ENCODE measurements at regions not wholly inside any gene's neighbourhood (a gene's known extent, or its start where the extent isn't known, plus 50 kb on each side); places are given as distances from the start of the nearest gene placed in this dataset.

GRCh38 chr1:61580417-61580816 lies 144.5 kb downstream of the TM2D1 start:
- H3K27me3 ChIP-seq (ENCODE audit: control insufficient read depth in 1 of 2, insufficient read depth in 2 of 2, low read length in 2 of 2) = no peaks in the 10 kb centered on the region
- no peaks in the 10 kb centered on the region for H3K4me1 ChIP-seq (ENCODE audit: control insufficient read depth, insufficient read depth, low read length)
- H3K27ac ChIP-seq (ENCODE audit: low read length) = no peak overlapping the region
- H3K4me3 ChIP-seq (ENCODE audit: low read length in 2 of 2) = no peak overlapping the region
- H3K36me3 ChIP-seq (ENCODE audit: control insufficient read depth in 2 of 2, insufficient read depth in 2 of 2, low read length in 2 of 2) = no peaks in the 10 kb centered on the region
- peaks cover 0 to 2% of the 10 kb centered on the region in 2 donors for H3K9me3 ChIP-seq (ENCODE audit: control insufficient read depth in 2 of 2, low read length in 2 of 2)
- no peak overlapping the region for H3K9ac ChIP-seq (ENCODE audit: low read length in 2 of 2)

GRCh38 chr1:61579802-61580201 lies 145.1 kb downstream of the TM2D1 start:
- H3K9me3 ChIP-seq (ENCODE audit: control insufficient read depth in 2 of 2, low read length in 2 of 2) = peaks cover 0 to 2% of the 10 kb centered on the region in 2 donors
- no peaks in the 10 kb centered on the region for H3K36me3 ChIP-seq (ENCODE audit: control insufficient read depth in 2 of 2, insufficient read depth in 2 of 2, low read length in 2 of 2)
- H3K4me3 ChIP-seq (ENCODE audit: low read length in 2 of 2) = no peak overlapping the region
- no peak overlapping the region for H3K9ac ChIP-seq (ENCODE audit: low read length in 2 of 2)
- H3K27me3 ChIP-seq (ENCODE audit: control insufficient read depth in 1 of 2, insufficient read depth in 2 of 2, low read length in 2 of 2) = no peaks in the 10 kb centered on the region
- no peaks in the 10 kb centered on the region for H3K4me1 ChIP-seq (ENCODE audit: control insufficient read depth, insufficient read depth, low read length)
- H3K27ac ChIP-seq (ENCODE audit: low read length) = no peak overlapping the region

- H3K27ac ChIP-seq (ENCODE audit: low read length) = no peak overlapping the region
- H3K9me3 ChIP-seq (ENCODE audit: control insufficient read depth in 2 of 2, low read length in 2 of 2) = no peaks in the 10 kb centered on the region
- no peak overlapping the region for H3K4me3 ChIP-seq (ENCODE audit: low read length in 2 of 2)
- H3K36me3 ChIP-seq (ENCODE audit: control insufficient read depth in 2 of 2, insufficient read depth in 2 of 2, low read length in 2 of 2) = no peaks in the 10 kb centered on the region
- no peaks in the 10 kb centered on the region for H3K27me3 ChIP-seq (ENCODE audit: control insufficient read depth in 1 of 2, insufficient read depth in 2 of 2, low read length in 2 of 2)
- H3K4me1 ChIP-seq (ENCODE audit: control insufficient read depth, insufficient read depth, low read length) = no peaks in the 10 kb centered on the region
- H3K9ac ChIP-seq (ENCODE audit: low read length in 2 of 2) = no peak overlapping the region
Measured at GRCh38 chr1:61572046-61572445, 152.9 kb downstream of the TM2D1 start.

DNA sequence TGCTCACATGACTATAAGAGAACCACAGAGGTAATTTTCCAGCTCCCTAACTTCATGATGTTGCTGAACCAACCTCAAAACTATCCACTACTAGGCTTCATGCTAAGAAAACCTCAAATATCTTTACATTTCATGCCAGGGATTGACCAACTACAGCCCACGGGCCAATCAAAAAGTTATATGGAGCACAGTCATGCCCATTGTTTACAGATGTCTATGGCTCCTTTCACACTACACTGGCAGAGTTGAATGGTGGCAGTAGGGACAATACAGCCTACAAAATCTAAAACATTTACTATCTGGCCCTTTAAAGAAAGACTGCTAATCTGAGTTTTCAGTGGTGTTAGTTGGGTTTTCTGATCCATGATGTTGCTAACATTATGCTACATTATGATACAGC lies 154.8 kb downstream of the TM2D1 start:
- H3K4me1 ChIP-seq (ENCODE audit: control insufficient read depth, insufficient read depth, low read length) = no peaks in the 10 kb centered on the region
- H3K4me3 ChIP-seq (ENCODE audit: low read length in 2 of 2) = no peak overlapping the region
- H3K9ac ChIP-seq (ENCODE audit: low read length in 2 of 2) = no peak overlapping the region
- H3K27ac ChIP-seq (ENCODE audit: low read length) = no peak overlapping the region
- H3K9me3 ChIP-seq (ENCODE audit: control insufficient read depth in 2 of 2, low read length in 2 of 2) = peaks cover 7 to 13% of the 10 kb centered on the region in 2 donors
- H3K36me3 ChIP-seq (ENCODE audit: control insufficient read depth in 2 of 2, insufficient read depth in 2 of 2, low read length in 2 of 2) = no peaks in the 10 kb centered on the region
- H3K27me3 ChIP-seq (ENCODE audit: control insufficient read depth in 1 of 2, insufficient read depth in 2 of 2, low read length in 2 of 2) = no peaks in the 10 kb centered on the region

- Histone ChIP-seq H3K9ac (ENCODE audit: low read length in 2 of 2) (no peak overlapping the region), H3K9me3 (ENCODE audit: control insufficient read depth in 2 of 2, low read length in 2 of 2) (peaks cover 7 to 13% of the 10 kb centered on the region in 2 donors), H3K27ac (ENCODE audit: low read length) (no peak overlapping the region), H3K27me3 (ENCODE audit: control insufficient read depth in 1 of 2, insufficient read depth in 2 of 2, low read length in 2 of 2) (no peaks in the 10 kb centered on the region), H3K4me3 (ENCODE audit: low read length in 2 of 2) (no peak overlapping the region), H3K4me1 (ENCODE audit: control insufficient read depth, insufficient read depth, low read length) (no peaks in the 10 kb centered on the region), H3K36me3 (ENCODE audit: control insufficient read depth in 2 of 2, insufficient read depth in 2 of 2, low read length in 2 of 2) (no peaks in the 10 kb centered on the region)
Measured at GRCh38 chr1:61569303-61569621, 155.7 kb downstream of the TM2D1 start.

DNA sequence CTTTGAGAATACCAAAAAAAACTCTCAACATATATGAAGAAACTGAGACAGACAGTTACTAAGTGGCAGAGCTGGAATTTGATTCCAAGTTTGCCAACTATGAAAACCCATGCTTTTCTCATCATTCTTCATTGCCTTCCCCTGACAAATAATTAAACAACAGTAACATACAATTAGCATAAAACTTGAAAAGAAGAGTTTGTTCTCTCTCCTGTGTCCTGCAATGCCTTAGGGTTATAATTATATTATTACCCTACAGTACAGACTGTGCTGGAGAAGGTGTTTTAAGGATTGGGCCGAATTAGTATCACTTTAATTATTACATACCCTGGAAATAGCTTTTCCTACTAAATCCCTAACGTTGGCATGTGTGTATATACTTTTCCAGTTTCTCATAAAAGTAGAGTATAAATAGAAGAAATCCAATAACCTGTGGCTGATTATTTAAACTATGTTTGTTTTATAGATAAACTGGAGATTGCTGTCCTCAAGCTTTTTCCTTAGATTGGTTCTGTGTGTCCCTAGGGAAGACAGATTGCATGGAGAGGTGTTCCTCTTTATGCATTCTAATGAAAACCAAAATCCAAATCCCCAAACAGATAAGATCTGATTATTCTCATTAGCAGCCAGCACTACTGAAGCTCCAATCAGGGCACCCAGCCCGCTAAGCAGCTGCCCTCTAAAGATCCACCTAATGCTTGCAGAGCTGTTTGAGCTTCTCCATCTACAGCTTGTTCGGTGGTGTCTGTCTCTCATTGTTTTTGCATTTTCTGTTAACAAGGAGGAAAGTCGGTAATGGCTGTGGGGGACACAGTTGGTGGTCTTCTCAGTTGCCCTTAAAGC lies 156.3 kb downstream of the TM2D1 start:
- peaks cover 7 to 13% of the 10 kb centered on the region in 2 donors for H3K9me3 ChIP-seq (ENCODE audit: control insufficient read depth in 2 of 2, low read length in 2 of 2)
- no peak overlapping the region for H3K27ac ChIP-seq (ENCODE audit: low read length)
- no peak overlapping the region for H3K4me3 ChIP-seq (ENCODE audit: low read length in 2 of 2)
- H3K4me1 ChIP-seq (ENCODE audit: control insufficient read depth, insufficient read depth, low read length) = no peaks in the 10 kb centered on the region
- no peaks in the 10 kb centered on the region for H3K36me3 ChIP-seq (ENCODE audit: control insufficient read depth in 2 of 2, insufficient read depth in 2 of 2, low read length in 2 of 2)
- no peak overlapping the region for H3K9ac ChIP-seq (ENCODE audit: low read length in 2 of 2)
- H3K27me3 ChIP-seq (ENCODE audit: control insufficient read depth in 1 of 2, insufficient read depth in 2 of 2, low read length in 2 of 2) = no peaks in the 10 kb centered on the region

DNA sequence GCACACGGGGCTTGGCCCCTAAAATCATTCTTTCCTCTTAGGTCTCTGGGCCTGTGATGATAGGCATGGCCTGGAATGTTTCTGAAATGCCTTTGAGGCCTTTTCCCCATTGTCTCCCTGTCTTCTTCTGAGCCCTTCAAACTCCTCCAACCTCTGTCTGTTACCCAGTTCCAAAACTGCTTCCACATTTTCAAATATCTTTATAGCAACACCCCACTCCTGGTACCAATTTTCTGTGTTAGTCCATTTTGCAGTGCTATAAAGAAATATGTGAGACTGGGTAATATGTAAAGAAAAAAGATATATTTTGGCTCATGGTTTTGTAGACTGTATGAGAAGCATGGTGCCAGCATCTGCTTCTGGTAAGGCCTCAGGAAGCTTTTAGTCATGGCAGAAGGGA lies 158.8 kb downstream of the TM2D1 start:
- no peak overlapping the region for H3K27ac ChIP-seq (ENCODE audit: low read length)
- H3K9ac ChIP-seq (ENCODE audit: low read length in 2 of 2) = no peak overlapping the region
- H3K27me3 ChIP-seq (ENCODE audit: control insufficient read depth in 1 of 2, insufficient read depth in 2 of 2, low read length in 2 of 2) = no peaks in the 10 kb centered on the region
- H3K9me3 ChIP-seq (ENCODE audit: control insufficient read depth in 2 of 2, low read length in 2 of 2) = peaks cover 10 to 15% of the 10 kb centered on the region in 2 donors
- no peaks in the 10 kb centered on the region for H3K4me1 ChIP-seq (ENCODE audit: control insufficient read depth, insufficient read depth, low read length)
- no peak overlapping the region for H3K4me3 ChIP-seq (ENCODE audit: low read length in 2 of 2)
- H3K36me3 ChIP-seq (ENCODE audit: control insufficient read depth in 2 of 2, insufficient read depth in 2 of 2, low read length in 2 of 2) = no peaks in the 10 kb centered on the region

DNA sequence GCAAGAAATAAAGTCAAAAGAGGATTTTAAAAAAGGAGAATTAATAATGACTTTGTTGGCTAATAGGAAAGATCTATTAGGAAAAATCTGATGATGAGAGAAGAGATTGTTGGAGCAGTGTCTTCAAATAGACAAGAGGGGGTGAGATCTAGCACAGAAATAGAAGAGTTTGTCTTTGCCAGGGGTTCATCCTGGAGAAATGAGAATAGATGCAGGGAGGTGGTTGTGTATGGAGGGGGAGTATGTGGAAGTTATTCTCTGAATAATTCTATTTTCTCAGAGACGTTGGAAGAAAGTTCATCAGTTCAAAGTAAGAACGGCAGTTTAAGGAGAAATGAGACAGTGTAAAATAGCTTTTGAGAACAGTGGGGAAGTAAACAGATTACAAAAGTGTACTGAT lies 161.3 kb downstream of the TM2D1 start:
- Histone ChIP-seq H3K27ac (ENCODE audit: low read length) (no peak overlapping the region), H3K9me3 (ENCODE audit: control insufficient read depth in 2 of 2, low read length in 2 of 2) (peaks cover 10 to 15% of the 10 kb centered on the region in 2 donors), H3K36me3 (ENCODE audit: control insufficient read depth in 2 of 2, insufficient read depth in 2 of 2, low read length in 2 of 2) (no peaks in the 10 kb centered on the region), H3K4me3 (ENCODE audit: low read length in 2 of 2) (no peak overlapping the region), H3K9ac (ENCODE audit: low read length in 2 of 2) (no peak overlapping the region), H3K4me1 (ENCODE audit: control insufficient read depth, insufficient read depth, low read length) (no peaks in the 10 kb centered on the region), H3K27me3 (ENCODE audit: control insufficient read depth in 1 of 2, insufficient read depth in 2 of 2, low read length in 2 of 2) (no peaks in the 10 kb centered on the region)

GRCh38 chr1:61561666-61562065 lies 163.3 kb downstream of the TM2D1 start:
- H3K27ac ChIP-seq (ENCODE audit: low read length) = no peak overlapping the region
- no peaks in the 10 kb centered on the region for H3K27me3 ChIP-seq (ENCODE audit: control insufficient read depth in 1 of 2, insufficient read depth in 2 of 2, low read length in 2 of 2)
- no peak overlapping the region for H3K4me3 ChIP-seq (ENCODE audit: low read length in 2 of 2)
- H3K9ac ChIP-seq (ENCODE audit: low read length in 2 of 2) = no peak overlapping the region
- peaks cover 7 to 15% of the 10 kb centered on the region in 2 donors for H3K9me3 ChIP-seq (ENCODE audit: control insufficient read depth in 2 of 2, low read length in 2 of 2)
- no peaks in the 10 kb centered on the region for H3K36me3 ChIP-seq (ENCODE audit: control insufficient read depth in 2 of 2, insufficient read depth in 2 of 2, low read length in 2 of 2)
- H3K4me1 ChIP-seq (ENCODE audit: control insufficient read depth, insufficient read depth, low read length) = no peaks in the 10 kb centered on the region

DNA sequence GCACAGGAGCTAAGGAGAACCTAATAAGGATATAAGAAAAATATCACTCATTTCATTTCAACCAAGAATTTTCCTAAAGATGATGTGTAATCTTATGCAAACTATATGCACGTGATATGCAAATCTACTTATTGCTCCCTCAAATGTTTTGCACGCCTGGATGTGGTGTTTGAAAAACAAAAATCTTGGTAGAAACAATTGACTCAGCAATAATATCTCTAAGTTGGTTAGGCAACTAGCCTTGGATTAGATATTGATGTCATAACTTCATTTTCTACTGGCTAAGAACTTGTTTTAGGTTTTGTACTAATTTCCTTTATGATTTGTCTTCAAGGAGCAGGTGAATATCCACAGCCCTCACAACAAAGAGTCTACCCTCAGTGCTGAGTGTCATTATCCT lies 164.6 kb downstream of the TM2D1 start:
- H3K9me3 ChIP-seq (ENCODE audit: control insufficient read depth in 2 of 2, low read length in 2 of 2) = peaks cover 3 to 10% of the 10 kb centered on the region in 2 donors
- no peak overlapping the region for H3K4me3 ChIP-seq (ENCODE audit: low read length in 2 of 2)
- no peaks in the 10 kb centered on the region for H3K36me3 ChIP-seq (ENCODE audit: control insufficient read depth in 2 of 2, insufficient read depth in 2 of 2, low read length in 2 of 2)
- H3K4me1 ChIP-seq (ENCODE audit: control insufficient read depth, insufficient read depth, low read length) = no peaks in the 10 kb centered on the region
- H3K9ac ChIP-seq (ENCODE audit: low read length in 2 of 2) = no peak overlapping the region
- H3K27ac ChIP-seq (ENCODE audit: low read length) = no peak overlapping the region
- no peaks in the 10 kb centered on the region for H3K27me3 ChIP-seq (ENCODE audit: control insufficient read depth in 1 of 2, insufficient read depth in 2 of 2, low read length in 2 of 2)

- no peak overlapping the region for H3K27ac ChIP-seq (ENCODE audit: low read length)
- no peak overlapping the region for H3K9ac ChIP-seq (ENCODE audit: low read length in 2 of 2)
- H3K27me3 ChIP-seq (ENCODE audit: control insufficient read depth in 1 of 2, insufficient read depth in 2 of 2, low read length in 2 of 2) = no peaks in the 10 kb centered on the region
- H3K9me3 ChIP-seq (ENCODE audit: control insufficient read depth in 2 of 2, low read length in 2 of 2) = peaks cover 0 to 7% of the 10 kb centered on the region in 2 donors
- no peaks in the 10 kb centered on the region for H3K4me1 ChIP-seq (ENCODE audit: control insufficient read depth, insufficient read depth, low read length)
- H3K36me3 ChIP-seq (ENCODE audit: control insufficient read depth in 2 of 2, insufficient read depth in 2 of 2, low read length in 2 of 2) = no peaks in the 10 kb centered on the region
- no peak overlapping the region for H3K4me3 ChIP-seq (ENCODE audit: low read length in 2 of 2)
Measured at GRCh38 chr1:61556631-61557030, 168.3 kb downstream of the TM2D1 start.

Data from stomach smooth muscle (tissue), 2 donors.